GM23248 (cell line): ENCODE measurements at regions not wholly inside any gene's neighbourhood (a gene's known extent, or its start where the extent isn't known, plus 50 kb on each side); places are given as distances from the start of the nearest gene placed in this dataset.

Experiments used
- DNase-seq: peaks from one replicate; pipeline ENCODE4 v3.0.0-alpha.2; 2015
- H2AFZ ChIP-seq: fragments of 200-600 bp; sonication (generic); 2 replicates; pipeline ENCODE4 v1.6.1; 2016; ENCODE audit warnings: antibody characterized with exemption
- H3F3A ChIP-seq: fragments of 200-600 bp; sonication (generic); 2 replicates; pipeline ENCODE4 v1.6.1; 2016; ENCODE audit warnings: mild to moderate bottlenecking, antibody characterized with exemption, mixed run types; ENCODE audit not compliant: insufficient read depth
- H3K27ac ChIP-seq: fragments of 200-600 bp; sonication (generic); 2 replicates; pipeline ENCODE4 v1.5.1; 2016; ENCODE audit warnings: mild to moderate bottlenecking
- H3K27me3 ChIP-seq: fragments of 200-600 bp; sonication (generic); replicated peaks from 2 replicates; pipeline ENCODE4 v1.6.1; 2016; ENCODE audit warnings: mild to moderate bottlenecking; ENCODE audit not compliant: insufficient read depth
- H3K36me3 ChIP-seq: fragments of 200-600 bp; sonication (generic); 2 replicates; pipeline ENCODE4 v1.6.1; 2016; ENCODE audit warnings: low read depth, mild to moderate bottlenecking
- H3K4me1 ChIP-seq: fragments of 200-600 bp; sonication (generic); 2 replicates; pipeline ENCODE4 v1.6.1; 2016; ENCODE audit warnings: mild to moderate bottlenecking; ENCODE audit not compliant: insufficient read depth
- H3K4me2 ChIP-seq: fragments of 200-600 bp; sonication (generic); one replicate; pipeline ENCODE4 v1.6.1; 2016; ENCODE audit warnings: mild to moderate bottlenecking; ENCODE audit not compliant: unreplicated experiment
- H3K4me3 ChIP-seq: fragments of 200-600 bp; sonication (generic); 2 replicates; pipeline ENCODE4 v1.5.1; 2016; ENCODE audit warnings: mild to moderate bottlenecking
- H3K79me2 ChIP-seq: fragments of 200-600 bp; sonication (generic); 2 replicates; pipeline ENCODE4 v1.6.1; 2016; ENCODE audit warnings: mild to moderate bottlenecking; ENCODE audit not compliant: insufficient read depth
- H3K9ac ChIP-seq: fragments of 200-600 bp; sonication (generic); 2 replicates; pipeline ENCODE4 v1.6.1; 2016; ENCODE audit warnings: mild to moderate bottlenecking
- H3K9me2 ChIP-seq: fragments of 200-600 bp; sonication (generic); 2 replicates; pipeline ENCODE4 v1.6.1; 2016; ENCODE audit warnings: mixed run types, mild to moderate bottlenecking, moderate library complexity; ENCODE audit not compliant: insufficient read depth
- H3K9me3 ChIP-seq: fragments of 200-600 bp; sonication (generic); one replicate; pipeline ENCODE4 v1.6.1; 2017; ENCODE audit warnings: low read depth
- H4K20me1 ChIP-seq: fragments of 200-600 bp; sonication (generic); 2 replicates; pipeline ENCODE4 v1.6.0; 2016; ENCODE audit not compliant: insufficient read depth
- EZH2 ChIP-seq: fragments of 200-600 bp; sonication (generic); IDR thresholded peaks from 2 replicates; pipeline ENCODE4 v1.6.1; 2018; ENCODE audit warnings: antibody characterized with exemption, mild to moderate bottlenecking; ENCODE audit not compliant: insufficient read depth, poor library complexity, severe bottlenecking
- EZH2phosphoT487 ChIP-seq: fragments of 200-600 bp; sonication (generic); IDR thresholded peaks from 2 replicates; pipeline ENCODE4 v1.6.1; 2018; ENCODE audit warnings: antibody characterized with exemption, moderate library complexity, mild to moderate bottlenecking, low read depth; ENCODE audit not compliant: insufficient read depth
- whole genome bisulfite sequencing, 2 experiments: methylation state at CpG; one replicate each; pipeline ENCODE4 v1.1.6; 2015 to 2017; ENCODE audit warnings: low lambda C conversion rate in 2 of 2, low coverage in 1 of 2; ENCODE audit errors: missing lambda C conversion rate in 2 of 2; 5-methylcytosine and 5-hydroxymethylcytosine counted together
- in situ Hi-C: fragments of 300-500 bp; cut with MboI; formaldehyde crosslinking; loops from 2 replicates; pipeline ENCODE4 v1.15.0; 2020

- in situ Hi-C loops, result no loop called here
These were observed 83.0 kb downstream of the FZD10 start for GRCh38 chr12:130245251-130245650.

GRCh38 chr12:130246560-130246959, 84.3 kb downstream of the FZD10 start:
- Histone ChIP-seq H2AFZ (no peak overlapping the region), H3K4me1 (no peaks in the 10 kb centered on the region), H3F3A (no peaks in the 10 kb centered on the region), H3K27me3 (no peaks in the 10 kb centered on the region), H3K9ac (no peak overlapping the region), H3K36me3 (no peaks in the 10 kb centered on the region), H4K20me1 (no peaks in the 10 kb centered on the region), H3K4me3 (no peak overlapping the region), H3K27ac (no peak overlapping the region), H3K9me2 (no peaks in the 10 kb centered on the region), H3K79me2 (no peaks in the 10 kb centered on the region), H3K9me3 (no peaks in the 10 kb centered on the region), H3K4me2 (no peak overlapping the region)
- 21 to 25% methylated on average over 6 of the region's 6 CpGs for WGBS, 2 experiments
- in situ Hi-C loops, result no loop called here
- no peak for DNase-seq
- TF ChIP-seq EZH2phosphoT487, result no peak
- TF ChIP-seq EZH2, result no peak

More at GRCh38 chr12:130245251-130245650, 83.0 kb downstream of the FZD10 start:
- DNase-seq, result no peak
- no peak overlapping the region for H2AFZ ChIP-seq
- no peak for TF ChIP-seq EZH2
- WGBS, 2 experiments, result 10 to 15% methylated on average over 6 of the region's 6 CpGs
- no peaks in the 10 kb centered on the region for H3K9me3 ChIP-seq
- H3F3A ChIP-seq, result no peaks in the 10 kb centered on the region
- no peak overlapping the region for H3K27ac ChIP-seq
- no peaks in the 10 kb centered on the region for H3K79me2 ChIP-seq
- H3K4me3 ChIP-seq, result no peak overlapping the region
- no peaks in the 10 kb centered on the region for H3K27me3 ChIP-seq
- no peaks in the 10 kb centered on the region for H3K9me2 ChIP-seq
- no peaks in the 10 kb centered on the region for H3K4me1 ChIP-seq
- H3K36me3 ChIP-seq, result no peaks in the 10 kb centered on the region
- no peak overlapping the region for H3K9ac ChIP-seq
- no peaks in the 10 kb centered on the region for H4K20me1 ChIP-seq
- H3K4me2 ChIP-seq, result no peak overlapping the region

- Histone ChIP-seq H3K27ac (no peak overlapping the region), H3K4me1 (no peaks in the 10 kb centered on the region), H3K36me3 (no peaks in the 10 kb centered on the region), H3K4me3 (no peak overlapping the region), H4K20me1 (no peaks in the 10 kb centered on the region), H3K79me2 (no peaks in the 10 kb centered on the region), H3K27me3 (no peaks in the 10 kb centered on the region), H3K9me3 (no peaks in the 10 kb centered on the region), H2AFZ (no peak overlapping the region), H3K9me2 (no peaks in the 10 kb centered on the region), H3K9ac (no peak overlapping the region), H3K4me2 (no peak overlapping the region), H3F3A (no peaks in the 10 kb centered on the region)
- DNase-seq, result no peak
- TF ChIP-seq EZH2phosphoT487 (no peak), EZH2 (no peak)
- WGBS, 2 experiments, result 12 to 25% methylated on average over 3 to 4 of the region's 4 CpGs
- in situ Hi-C loops, result no loop called here
These were observed 85.5 kb downstream of the FZD10 start for GRCh38 chr12:130247634-130248237.

- WGBS, 2 experiments, result 15 to 21% methylated on average over 6 of the region's 6 CpGs
- in situ Hi-C loops, result no loop called here
These were observed 87.1 kb downstream of the FZD10 start for GRCh38 chr12:130249376-130249775.

More at GRCh38 chr12:130249376-130249775, 87.1 kb downstream of the FZD10 start:
- TF ChIP-seq EZH2 (no peak), EZH2phosphoT487 (no peak)
- Histone ChIP-seq H2AFZ (no peak overlapping the region), H3F3A (no peaks in the 10 kb centered on the region), H3K4me2 (no peak overlapping the region), H3K4me3 (no peak overlapping the region), H3K27ac (no peak overlapping the region), H4K20me1 (no peaks in the 10 kb centered on the region), H3K36me3 (no peaks in the 10 kb centered on the region), H3K4me1 (no peaks in the 10 kb centered on the region), H3K9me2 (no peaks in the 10 kb centered on the region), H3K9me3 (no peaks in the 10 kb centered on the region), H3K79me2 (no peaks in the 10 kb centered on the region), H3K27me3 (no peaks in the 10 kb centered on the region), H3K9ac (no peak overlapping the region)
- DNase-seq, result no peak
